ENCODE measurements at regions not wholly inside any gene's neighbourhood (a gene's known extent, or its start where the extent isn't known, plus 50 kb on each side); places are given as distances from the start of the nearest gene placed in this dataset.
"Not testable (repeated sequence)": the region's sequence is repeated elsewhere in the genome, so short reads cannot be mapped to it uniquely, and the experiment has no call there.

DNA sequence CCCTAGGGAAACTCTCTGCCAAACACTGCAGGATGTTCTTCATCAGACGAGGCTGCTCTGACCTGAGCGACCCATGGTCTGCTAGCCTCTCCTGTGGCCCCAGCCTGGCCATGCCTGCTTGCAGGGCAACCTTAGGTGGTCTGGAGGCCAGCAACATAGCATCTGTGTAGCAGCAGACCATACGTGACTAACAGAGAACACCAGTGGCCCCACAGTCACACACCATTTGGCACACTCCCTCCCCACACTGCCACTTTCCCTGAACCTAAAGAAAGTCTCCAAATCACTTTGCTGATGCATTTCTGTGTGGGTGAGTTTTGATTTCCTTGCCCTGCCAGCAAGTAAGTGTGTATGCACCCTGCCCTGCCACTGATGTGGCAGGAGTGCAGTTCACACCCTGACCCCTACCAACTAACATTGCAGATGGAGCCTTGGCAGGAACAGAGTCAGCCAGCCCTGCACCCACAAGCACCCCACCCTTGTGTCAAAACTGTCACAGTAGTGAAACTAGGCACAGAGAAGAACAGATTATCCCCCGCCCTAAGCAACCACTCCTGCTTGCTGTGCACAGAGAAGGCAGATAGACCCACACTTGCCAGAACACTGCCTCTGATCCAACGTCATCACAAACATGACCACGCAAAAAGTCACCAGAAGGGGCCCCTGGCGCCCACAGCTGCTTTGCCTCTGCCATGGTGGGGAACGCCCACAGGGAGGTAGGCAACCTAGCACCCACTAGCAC, 249.1 kb downstream of the SPIN4 start:
- DNase-seq (ENCODE audit: low spot score) = no peak
- TF ChIP-seq, protein P1, sequence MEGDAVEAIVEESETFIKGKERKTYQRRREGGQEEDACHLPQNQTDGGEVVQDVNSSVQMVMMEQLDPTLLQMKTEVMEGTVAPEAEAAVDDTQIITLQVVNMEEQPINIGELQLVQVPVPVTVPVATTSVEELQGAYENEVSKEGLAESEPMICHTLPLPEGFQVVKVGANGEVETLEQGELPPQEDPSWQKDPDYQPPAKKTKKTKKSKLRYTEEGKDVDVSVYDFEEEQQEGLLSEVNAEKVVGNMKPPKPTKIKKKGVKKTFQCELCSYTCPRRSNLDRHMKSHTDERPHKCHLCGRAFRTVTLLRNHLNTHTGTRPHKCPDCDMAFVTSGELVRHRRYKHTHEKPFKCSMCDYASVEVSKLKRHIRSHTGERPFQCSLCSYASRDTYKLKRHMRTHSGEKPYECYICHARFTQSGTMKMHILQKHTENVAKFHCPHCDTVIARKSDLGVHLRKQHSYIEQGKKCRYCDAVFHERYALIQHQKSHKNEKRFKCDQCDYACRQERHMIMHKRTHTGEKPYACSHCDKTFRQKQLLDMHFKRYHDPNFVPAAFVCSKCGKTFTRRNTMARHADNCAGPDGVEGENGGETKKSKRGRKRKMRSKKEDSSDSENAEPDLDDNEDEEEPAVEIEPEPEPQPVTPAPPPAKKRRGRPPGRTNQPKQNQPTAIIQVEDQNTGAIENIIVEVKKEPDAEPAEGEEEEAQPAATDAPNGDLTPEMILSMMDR (IDR thresholded peaks at IDR 0.05; ENCODE audit: extremely low read depth, missing control alignments) = no peak

DNA sequence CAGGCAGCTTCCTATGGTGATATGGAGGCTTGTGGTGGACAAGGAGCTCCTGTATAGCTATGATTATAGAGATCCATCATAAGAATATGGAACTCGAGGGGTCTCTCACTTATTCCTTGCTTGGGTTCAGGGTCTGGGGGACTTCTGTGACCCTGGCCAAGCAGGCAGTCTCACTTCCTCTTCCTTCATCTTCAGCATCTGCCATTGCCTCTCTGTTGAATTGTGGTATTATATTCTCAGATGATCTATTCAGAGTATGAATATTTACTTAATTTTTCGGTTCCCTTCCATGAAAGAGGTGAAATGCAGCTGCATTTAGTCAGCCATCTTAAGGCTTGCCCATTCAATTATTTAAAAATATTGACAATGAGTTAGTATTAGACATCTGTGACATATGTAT, 292.9 kb downstream of the SPIN4 start:
- no peak for DNase-seq (ENCODE audit: low spot score)
- TF ChIP-seq, protein P1 (IDR thresholded peaks at IDR 0.05; ENCODE audit: extremely low read depth, missing control alignments) = no peak

DNA sequence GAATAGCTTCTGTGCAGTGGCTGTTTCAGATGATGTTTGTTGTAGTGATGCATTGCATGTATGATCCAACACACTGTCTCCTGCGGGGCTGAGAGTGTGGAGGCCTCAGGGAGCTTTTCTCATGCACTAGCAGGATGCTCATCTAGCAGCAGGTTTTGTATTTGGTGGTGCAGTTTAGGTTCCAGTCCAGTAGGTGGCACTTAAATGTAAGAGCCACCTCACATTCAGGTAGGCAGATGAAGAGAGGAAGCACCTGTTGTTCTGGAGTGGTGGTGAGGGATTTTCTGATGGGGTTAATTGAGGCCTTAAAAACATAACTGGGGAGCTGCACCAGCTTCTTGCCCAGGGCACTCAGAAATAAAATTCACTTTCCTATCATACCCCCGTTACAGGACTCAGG, 300.9 kb downstream of the SPIN4 start:
- no peak for DNase-seq (ENCODE audit: low spot score)
- TF ChIP-seq, protein P1 (IDR thresholded peaks at IDR 0.05; ENCODE audit: extremely low read depth, missing control alignments) = no peak

GRCh38 chrX:63032811-63033210, 318.3 kb downstream of the SPIN4 start:
- no peak for DNase-seq (ENCODE audit: low spot score)
- TF ChIP-seq, protein P1 (IDR thresholded peaks at IDR 0.05; ENCODE audit: extremely low read depth, missing control alignments) = no peak

DNA sequence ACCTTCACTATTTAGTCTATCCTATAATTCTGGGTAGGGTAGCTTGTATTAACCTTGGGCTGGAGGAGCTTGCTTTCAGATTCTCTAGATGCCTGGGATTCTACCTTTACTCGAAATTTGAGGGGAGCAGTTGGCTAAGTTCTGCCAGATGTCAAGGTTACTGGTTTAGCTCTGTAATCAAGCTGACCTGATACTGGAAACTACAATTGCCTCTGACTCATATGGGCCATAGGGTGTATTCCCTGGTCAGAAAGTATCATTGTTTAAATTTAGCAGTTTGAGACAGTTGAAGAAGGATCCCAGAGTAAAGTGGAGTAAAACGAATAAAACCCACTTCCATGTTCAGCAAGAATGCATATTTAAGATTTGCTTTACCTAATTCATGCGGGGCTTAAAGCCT, 337.6 kb downstream of the SPIN4 start:
- TF ChIP-seq, protein P1 (IDR thresholded peaks at IDR 0.05; ENCODE audit: extremely low read depth, missing control alignments) = no peak

DNA sequence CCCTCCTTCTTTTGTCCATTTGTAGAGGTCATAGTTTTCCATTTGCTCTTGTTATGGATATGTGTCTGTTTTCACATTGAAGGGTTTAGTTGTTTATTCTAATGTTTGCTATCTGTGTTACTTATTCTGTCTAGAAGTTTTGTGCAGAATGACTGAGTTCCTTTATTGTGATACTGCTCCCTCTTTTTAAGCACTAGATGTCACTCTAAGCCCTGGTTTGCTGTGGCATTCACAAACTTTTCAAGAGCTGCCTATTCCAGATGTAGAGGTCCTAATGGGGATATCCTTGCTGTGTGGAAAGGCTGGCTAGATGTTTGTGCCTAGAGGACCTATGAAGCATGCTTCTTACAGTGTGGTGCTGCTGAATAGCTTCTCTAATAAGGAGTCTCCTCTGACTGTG, 338.6 kb downstream of the SPIN4 start:
- no peak for DNase-seq (ENCODE audit: low spot score)
- TF ChIP-seq, protein P1 (IDR thresholded peaks at IDR 0.05; ENCODE audit: extremely low read depth, missing control alignments) = no peak

More for the DNA sequence above, 337.6 kb downstream of the SPIN4 start:
- DNase-seq (ENCODE audit: low spot score) = no peak

- not testable (repeated sequence) for DNase-seq (ENCODE audit: low spot score)
Observed at GRCh38 chrX:63000196-63000595, 350.9 kb downstream of the SPIN4 start.
